ENCODE measurements at regions not wholly inside any gene's neighbourhood (a gene's known extent, or its start where the extent isn't known, plus 50 kb on each side); places are given as distances from the start of the nearest gene placed in this dataset.

DNA sequence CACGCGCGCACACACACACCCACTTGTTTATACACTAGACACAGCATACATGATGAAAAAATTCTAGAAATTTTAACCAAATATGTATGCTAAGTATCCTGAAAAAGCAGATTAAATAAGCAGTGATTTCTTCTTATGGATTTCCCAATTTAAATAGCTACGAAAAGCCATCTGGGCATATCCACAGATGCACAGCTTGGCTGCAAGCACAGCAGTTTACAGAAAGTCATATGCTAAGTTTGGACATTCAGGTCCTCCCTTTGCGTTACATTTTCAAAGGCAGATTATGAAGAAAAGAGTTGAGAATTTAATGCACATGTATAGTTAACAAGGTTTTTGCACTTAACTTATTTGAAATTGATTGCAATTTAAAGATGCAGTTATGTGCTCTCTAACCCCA, 542.2 kb upstream of the EPHA5 start:
- H3K27ac Mint-ChIP-seq = no peak overlapping the region
- Histone ChIP-seq H3K27me3 (replicated peaks in 1 of 2; ENCODE audit: control insufficient read depth in 2 of 2, extremely low read depth in 1 of 2, insufficient read depth in 2 of 2, low read length in 1 of 2) (no peaks in the 10 kb centered on the region), H3K4me3 (ENCODE audit: control insufficient read depth in 1 of 2, extremely low read depth in 1 of 2, low read length in 1 of 2) (no peak overlapping the region), H3K27ac (ENCODE audit: low read length) (no peak overlapping the region), H3K36me3 (ENCODE audit: control insufficient read depth in 2 of 2, extremely low read depth in 1 of 2, insufficient read depth in 1 of 2, low read length in 1 of 2) (no peaks in the 10 kb centered on the region), H3K4me1 (ENCODE audit: control insufficient read depth in 1 of 2, extremely low read depth in 1 of 2, insufficient read depth in 2 of 2, low read length in 2 of 2) (no peaks in the 10 kb centered on the region), H3K9me3 (no peaks in the 10 kb centered on the region)
- H3K36me3 Mint-ChIP-seq = no peaks in the 10 kb centered on the region
- CTCF ChIA-PET = no interaction called here
- no peaks in the 10 kb centered on the region for H3K27me3 Mint-ChIP-seq
- H3K4me1 Mint-ChIP-seq = no peaks in the 10 kb centered on the region
- POLR2A ChIA-PET = interaction anchor here in 1 of 2 donors (0.6 kb wide), 1 partner anchor 1161 kb away, joined by 3 read pairs; no protein-coding TSS in a partner anchor
- WGBS (ENCODE audit: insufficient coverage) = no CpG with 5 or more reads among the region's 5 CpGs
- H3K9me3 Mint-ChIP-seq = peaks cover 19 to 27% (median 23%) of the 10 kb centered on the region in 3 donors
- ATAC-seq (replicated peaks in 1 of 4) (no peak), DNase-seq (no peak)
- no peak overlapping the region for H3K4me3 Mint-ChIP-seq

DNA sequence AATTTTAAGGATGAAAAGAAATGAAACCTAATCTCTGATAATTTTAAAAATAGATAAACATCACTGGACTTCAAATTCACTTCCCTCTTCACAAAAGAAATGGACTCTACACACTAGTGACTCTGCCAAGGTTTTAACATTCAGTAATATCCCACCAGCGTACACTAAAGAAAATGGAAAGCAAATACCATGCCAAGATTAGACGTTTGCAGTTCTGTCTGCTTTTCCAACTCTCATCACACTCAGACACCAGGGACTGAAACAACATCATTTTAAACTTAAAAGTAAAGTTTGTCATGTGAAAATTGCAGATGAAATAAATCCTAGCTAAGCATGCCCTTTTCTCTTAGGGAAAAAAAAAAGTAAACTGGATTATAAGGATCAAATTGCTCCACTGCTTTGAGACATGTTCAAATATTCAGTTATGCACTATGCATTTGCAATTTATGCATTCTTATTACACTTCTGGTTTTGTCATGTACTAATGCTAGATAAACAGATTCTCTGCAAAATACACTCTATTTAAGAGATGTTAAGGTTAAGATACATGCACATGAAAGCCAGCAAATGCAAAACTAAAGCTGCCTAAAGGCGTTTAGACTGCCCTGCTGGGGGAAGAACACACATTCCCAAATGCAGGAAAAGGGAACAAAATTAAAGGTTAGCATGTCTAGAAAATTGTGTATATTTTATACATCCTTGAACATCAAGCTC, 534.4 kb upstream of the EPHA5 start:
- Mint-ChIP-seq H3K27ac (no peak overlapping the region), H3K27me3 (no peaks in the 10 kb centered on the region), H3K4me3 (no peak overlapping the region), H3K9me3 (peaks cover 2 to 29% (median 23%) of the 10 kb centered on the region in 3 donors), H3K36me3 (no peaks in the 10 kb centered on the region), H3K4me1 (no peaks in the 10 kb centered on the region)
- Histone ChIP-seq H3K4me1 (ENCODE audit: control insufficient read depth in 1 of 2, extremely low read depth in 1 of 2, insufficient read depth in 2 of 2, low read length in 2 of 2) (no peaks in the 10 kb centered on the region), H3K4me3 (ENCODE audit: control insufficient read depth in 1 of 2, extremely low read depth in 1 of 2, low read length in 1 of 2) (no peak overlapping the region), H3K27me3 (replicated peaks in 1 of 2; ENCODE audit: control insufficient read depth in 2 of 2, extremely low read depth in 1 of 2, insufficient read depth in 2 of 2, low read length in 1 of 2) (no peaks in the 10 kb centered on the region), H3K9me3 (no peaks in the 10 kb centered on the region), H3K27ac (ENCODE audit: low read length) (no peak overlapping the region), H3K36me3 (ENCODE audit: control insufficient read depth in 2 of 2, extremely low read depth in 1 of 2, insufficient read depth in 1 of 2, low read length in 1 of 2) (no peaks in the 10 kb centered on the region)
- CTCF ChIA-PET = no interaction called here
- POLR2A ChIA-PET = no interaction called here
- ATAC-seq (replicated peaks in 1 of 4) = no peak
- WGBS (ENCODE audit: insufficient coverage) = no CpG with 5 or more reads among the region's 3 CpGs
- DNase-seq = no peak

DNA sequence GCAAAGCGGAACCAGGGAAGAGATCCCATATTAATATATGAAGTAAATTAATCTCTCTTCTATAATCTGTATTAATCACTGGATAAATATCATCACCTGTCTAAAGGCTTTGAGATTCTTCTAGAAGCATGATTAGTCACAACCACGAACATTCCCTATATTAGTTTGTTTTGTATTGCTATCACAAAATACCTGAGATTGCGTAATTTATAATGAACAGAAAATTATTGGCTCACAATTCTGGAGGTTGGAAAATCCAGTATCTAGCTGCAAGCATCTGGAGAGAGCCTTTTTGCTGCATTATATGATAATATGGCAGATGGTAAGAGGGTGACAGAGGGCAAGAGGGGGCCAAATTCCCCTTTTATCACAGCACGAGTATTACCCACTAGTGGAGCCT, 532.6 kb upstream of the EPHA5 start:
- Mint-ChIP-seq H3K36me3 (no peaks in the 10 kb centered on the region), H3K4me1 (no peaks in the 10 kb centered on the region), H3K27me3 (no peaks in the 10 kb centered on the region), H3K4me3 (no peak overlapping the region), H3K27ac (no peak overlapping the region), H3K9me3 (peaks cover 4 to 19% (median 9%) of the 10 kb centered on the region in 3 donors)
- CTCF ChIA-PET = no interaction called here
- WGBS (ENCODE audit: insufficient coverage) = no CpG with 5 or more reads among the region's 4 CpGs
- no peaks in the 10 kb centered on the region for H3K36me3 ChIP-seq (ENCODE audit: control insufficient read depth in 2 of 2, extremely low read depth in 1 of 2, insufficient read depth in 1 of 2, low read length in 1 of 2)
- H3K27ac ChIP-seq (ENCODE audit: low read length) = no peak overlapping the region
- H3K27me3 ChIP-seq (replicated peaks in 1 of 2; ENCODE audit: control insufficient read depth in 2 of 2, extremely low read depth in 1 of 2, insufficient read depth in 2 of 2, low read length in 1 of 2) = no peaks in the 10 kb centered on the region
- ATAC-seq (replicated peaks in 1 of 4) (no peak), DNase-seq (no peak)
- no peaks in the 10 kb centered on the region for H3K4me1 ChIP-seq (ENCODE audit: control insufficient read depth in 1 of 2, extremely low read depth in 1 of 2, insufficient read depth in 2 of 2, low read length in 2 of 2)
- POLR2A ChIA-PET = no interaction called here
- no peaks in the 10 kb centered on the region for H3K9me3 ChIP-seq
- no peak overlapping the region for H3K4me3 ChIP-seq (ENCODE audit: control insufficient read depth in 1 of 2, extremely low read depth in 1 of 2, low read length in 1 of 2)

DNA sequence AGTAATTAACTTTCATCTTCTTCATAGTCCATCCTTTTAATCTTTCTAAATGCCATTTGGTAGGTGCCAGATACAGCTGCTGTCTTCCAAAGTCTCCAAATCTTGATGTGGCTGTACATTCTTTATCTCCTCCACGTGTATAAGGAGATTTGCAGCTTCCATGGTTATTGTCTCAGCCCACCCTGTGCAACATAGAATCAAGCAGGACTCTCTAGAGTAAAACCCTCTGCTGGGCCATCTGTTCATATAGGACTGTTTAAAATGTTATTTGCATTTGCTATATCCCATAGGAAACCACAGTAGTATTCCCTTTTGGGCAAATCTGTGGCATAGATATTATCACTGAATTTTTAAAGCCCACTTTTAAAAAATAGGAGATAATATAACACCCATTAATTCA, 527.2 kb upstream of the EPHA5 start:
- CTCF ChIA-PET = no interaction called here
- WGBS (ENCODE audit: insufficient coverage) = no CpG with 5 or more reads among the region's 1 CpG
- DNase-seq = no peak
- Mint-ChIP-seq H3K36me3 (no peaks in the 10 kb centered on the region), H3K27ac (no peak overlapping the region), H3K4me1 (no peaks in the 10 kb centered on the region), H3K9me3 (peaks cover 7 to 17% (median 8%) of the 10 kb centered on the region in 3 donors), H3K27me3 (no peaks in the 10 kb centered on the region), H3K4me3 (no peak overlapping the region)
- Histone ChIP-seq H3K27ac (ENCODE audit: low read length) (no peak overlapping the region), H3K4me3 (ENCODE audit: control insufficient read depth in 1 of 2, extremely low read depth in 1 of 2, low read length in 1 of 2) (no peak overlapping the region), H3K9me3 (no peaks in the 10 kb centered on the region), H3K27me3 (replicated peaks in 1 of 2; ENCODE audit: control insufficient read depth in 2 of 2, extremely low read depth in 1 of 2, insufficient read depth in 2 of 2, low read length in 1 of 2) (no peaks in the 10 kb centered on the region), H3K4me1 (ENCODE audit: control insufficient read depth in 1 of 2, extremely low read depth in 1 of 2, insufficient read depth in 2 of 2, low read length in 2 of 2) (no peaks in the 10 kb centered on the region), H3K36me3 (ENCODE audit: control insufficient read depth in 2 of 2, extremely low read depth in 1 of 2, insufficient read depth in 1 of 2, low read length in 1 of 2) (no peaks in the 10 kb centered on the region)
- no peak for ATAC-seq (replicated peaks in 1 of 4)
- POLR2A ChIA-PET = no interaction called here

DNA sequence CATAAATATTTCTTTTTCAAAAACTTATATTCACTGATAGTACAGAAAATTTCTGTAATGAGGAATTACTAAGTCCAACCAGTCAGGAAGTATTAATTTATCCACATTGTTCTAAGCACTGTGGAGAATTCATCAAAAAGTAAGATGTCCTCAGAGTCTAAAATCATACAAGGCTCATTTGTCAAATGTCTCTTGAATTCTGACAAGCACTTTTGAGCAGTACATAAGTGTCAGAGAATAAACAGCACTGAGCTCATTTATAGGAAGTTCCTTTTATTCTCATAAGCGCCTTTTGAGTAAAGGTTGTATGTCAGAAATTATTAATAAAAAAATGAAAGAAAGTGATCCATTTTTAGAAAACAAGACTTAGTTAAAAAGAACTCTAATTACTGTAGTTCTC, 523.2 kb upstream of the EPHA5 start:
- CTCF ChIA-PET = no interaction called here
- no peak overlapping the region for H3K27ac Mint-ChIP-seq
- ATAC-seq (replicated peaks in 1 of 4) (no peak), DNase-seq (no peak)
- Histone ChIP-seq H3K9me3 (no peaks in the 10 kb centered on the region), H3K4me3 (ENCODE audit: control insufficient read depth in 1 of 2, extremely low read depth in 1 of 2, low read length in 1 of 2) (no peak overlapping the region), H3K27me3 (replicated peaks in 1 of 2; ENCODE audit: control insufficient read depth in 2 of 2, extremely low read depth in 1 of 2, insufficient read depth in 2 of 2, low read length in 1 of 2) (no peaks in the 10 kb centered on the region), H3K27ac (ENCODE audit: low read length) (no peak overlapping the region), H3K4me1 (ENCODE audit: control insufficient read depth in 1 of 2, extremely low read depth in 1 of 2, insufficient read depth in 2 of 2, low read length in 2 of 2) (no peaks in the 10 kb centered on the region), H3K36me3 (ENCODE audit: control insufficient read depth in 2 of 2, extremely low read depth in 1 of 2, insufficient read depth in 1 of 2, low read length in 1 of 2) (no peaks in the 10 kb centered on the region)
- no CpG with 5 or more reads among the region's 1 CpG for WGBS (ENCODE audit: insufficient coverage)
- H3K36me3 Mint-ChIP-seq = no peaks in the 10 kb centered on the region
- POLR2A ChIA-PET = no interaction called here
- H3K4me1 Mint-ChIP-seq = no peaks in the 10 kb centered on the region
- H3K4me3 Mint-ChIP-seq = no peak overlapping the region
- H3K27me3 Mint-ChIP-seq = no peaks in the 10 kb centered on the region
- H3K9me3 Mint-ChIP-seq = peaks cover 3 to 13% (median 10%) of the 10 kb centered on the region in 3 donors

DNA sequence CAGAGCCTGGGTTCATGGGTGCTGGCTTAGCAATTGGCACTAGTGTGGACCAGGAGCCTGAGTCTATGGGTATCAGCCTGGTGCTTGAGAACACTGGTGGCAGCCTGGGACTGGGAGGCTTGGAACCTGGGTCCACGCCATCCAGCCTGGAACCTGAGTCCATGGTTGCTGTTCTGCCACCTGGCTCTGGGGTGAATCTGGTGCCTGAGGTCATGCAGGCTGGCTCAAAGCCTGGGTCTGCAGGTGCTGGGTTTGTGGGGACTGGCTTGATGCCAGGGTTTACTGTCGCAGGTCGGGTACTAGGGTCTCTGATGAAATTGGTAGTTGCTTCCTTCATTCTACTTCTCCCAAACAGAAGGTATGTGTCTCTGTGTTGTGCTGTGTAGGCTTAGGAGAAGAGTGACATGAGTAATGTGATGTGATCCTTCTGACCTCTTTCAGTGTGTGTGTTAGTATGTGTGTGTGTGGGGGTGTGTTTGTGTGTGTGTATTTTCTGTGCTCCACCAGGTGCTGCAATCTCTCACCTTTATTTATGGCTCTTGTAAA, 517.0 kb upstream of the EPHA5 start:
- ATAC-seq (replicated peaks in 1 of 4) = no peak
- Mint-ChIP-seq H3K27ac (no peak overlapping the region), H3K9me3 (peaks cover 0 to 18% (median 17%) of the 10 kb centered on the region in 3 donors), H3K36me3 (no peaks in the 10 kb centered on the region), H3K27me3 (no peaks in the 10 kb centered on the region), H3K4me1 (no peaks in the 10 kb centered on the region), H3K4me3 (no peak overlapping the region)
- H3K9me3 ChIP-seq = no peaks in the 10 kb centered on the region
- no peaks in the 10 kb centered on the region for H3K4me1 ChIP-seq (ENCODE audit: control insufficient read depth in 1 of 2, extremely low read depth in 1 of 2, insufficient read depth in 2 of 2, low read length in 2 of 2)
- DNase-seq = no peak
- H3K27me3 ChIP-seq (replicated peaks in 1 of 2; ENCODE audit: control insufficient read depth in 2 of 2, extremely low read depth in 1 of 2, insufficient read depth in 2 of 2, low read length in 1 of 2) = no peaks in the 10 kb centered on the region
- CTCF ChIA-PET = no interaction called here
- no CpG with 5 or more reads among the region's 3 CpGs for WGBS (ENCODE audit: insufficient coverage)
- H3K36me3 ChIP-seq (ENCODE audit: control insufficient read depth in 2 of 2, extremely low read depth in 1 of 2, insufficient read depth in 1 of 2, low read length in 1 of 2) = no peaks in the 10 kb centered on the region
- POLR2A ChIA-PET = no interaction called here
- H3K27ac ChIP-seq (ENCODE audit: low read length) = no peak overlapping the region
- H3K4me3 ChIP-seq (ENCODE audit: control insufficient read depth in 1 of 2, extremely low read depth in 1 of 2, low read length in 1 of 2) = no peak overlapping the region

DNA sequence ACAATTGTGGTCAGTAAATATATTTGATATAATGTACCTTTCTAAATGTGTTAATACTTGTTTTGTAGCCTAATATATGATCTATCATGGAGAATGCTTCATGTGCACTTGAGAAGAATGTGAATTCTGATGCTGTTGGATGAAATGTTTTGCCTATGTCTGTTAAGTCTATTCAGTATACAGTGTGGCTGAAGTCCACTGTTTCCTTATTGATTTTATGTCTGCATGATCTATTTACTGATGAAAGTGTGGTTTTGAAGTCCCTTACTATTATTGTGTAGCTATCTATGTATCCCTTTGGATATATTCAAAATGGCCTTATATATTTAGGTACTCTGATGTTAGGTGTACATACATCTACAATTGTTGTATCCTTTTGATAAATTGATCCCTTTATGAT, 515.8 kb upstream of the EPHA5 start:
- no peak for DNase-seq
- Histone ChIP-seq H3K9me3 (no peaks in the 10 kb centered on the region), H3K27me3 (replicated peaks in 1 of 2; ENCODE audit: control insufficient read depth in 2 of 2, extremely low read depth in 1 of 2, insufficient read depth in 2 of 2, low read length in 1 of 2) (no peaks in the 10 kb centered on the region), H3K36me3 (ENCODE audit: control insufficient read depth in 2 of 2, extremely low read depth in 1 of 2, insufficient read depth in 1 of 2, low read length in 1 of 2) (no peaks in the 10 kb centered on the region), H3K4me1 (ENCODE audit: control insufficient read depth in 1 of 2, extremely low read depth in 1 of 2, insufficient read depth in 2 of 2, low read length in 2 of 2) (no peaks in the 10 kb centered on the region), H3K27ac (ENCODE audit: low read length) (no peak overlapping the region), H3K4me3 (ENCODE audit: control insufficient read depth in 1 of 2, extremely low read depth in 1 of 2, low read length in 1 of 2) (no peak overlapping the region)
- H3K9me3 Mint-ChIP-seq = peaks cover 6 to 21% (median 21%) of the 10 kb centered on the region in 3 donors
- no peak overlapping the region for H3K4me3 Mint-ChIP-seq
- no peak overlapping the region for H3K27ac Mint-ChIP-seq
- ChIA-PET CTCF (no interaction called here), POLR2A (no interaction called here)
- no peaks in the 10 kb centered on the region for H3K27me3 Mint-ChIP-seq
- ATAC-seq (replicated peaks in 1 of 4) = no peak
- H3K36me3 Mint-ChIP-seq = no peaks in the 10 kb centered on the region
- H3K4me1 Mint-ChIP-seq = no peaks in the 10 kb centered on the region
